ENCODE measurements at regions not wholly inside any gene's neighbourhood (a gene's known extent, or its start where the extent isn't known, plus 50 kb on each side); places are given as distances from the start of the nearest gene placed in this dataset.

DNA sequence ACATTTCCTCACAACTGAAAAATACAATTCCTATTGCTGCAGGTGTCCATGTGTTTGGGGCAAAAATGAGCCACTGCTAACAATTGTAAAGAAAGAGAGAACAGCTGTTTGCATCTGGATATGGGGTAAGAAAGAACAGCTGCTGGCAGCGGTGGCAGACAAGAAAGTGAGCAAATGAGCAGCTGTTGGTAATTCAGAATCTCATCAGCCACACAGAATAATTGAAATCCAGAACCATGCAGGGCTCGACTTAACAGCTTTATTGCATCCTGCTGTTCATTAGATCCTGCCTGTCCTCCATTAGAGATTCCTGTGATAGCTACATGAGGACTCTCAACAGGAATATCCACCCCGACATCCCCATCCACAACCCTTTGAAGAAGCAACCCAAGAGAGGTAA is 62.5 kb upstream of the TSPAN8 start:
- no peaks in the 10 kb centered on the region for H3K36me3 ChIP-seq (ENCODE audit: control insufficient read depth, insufficient read depth, low read length)
- H3K9me3 ChIP-seq (ENCODE audit: control insufficient read depth, insufficient read depth, low read depth, low read length): no peaks in the 10 kb centered on the region
- no peak overlapping the region for H3K27ac ChIP-seq (ENCODE audit: insufficient read depth, low read length)
- TF ChIP-seq, protein P1, sequence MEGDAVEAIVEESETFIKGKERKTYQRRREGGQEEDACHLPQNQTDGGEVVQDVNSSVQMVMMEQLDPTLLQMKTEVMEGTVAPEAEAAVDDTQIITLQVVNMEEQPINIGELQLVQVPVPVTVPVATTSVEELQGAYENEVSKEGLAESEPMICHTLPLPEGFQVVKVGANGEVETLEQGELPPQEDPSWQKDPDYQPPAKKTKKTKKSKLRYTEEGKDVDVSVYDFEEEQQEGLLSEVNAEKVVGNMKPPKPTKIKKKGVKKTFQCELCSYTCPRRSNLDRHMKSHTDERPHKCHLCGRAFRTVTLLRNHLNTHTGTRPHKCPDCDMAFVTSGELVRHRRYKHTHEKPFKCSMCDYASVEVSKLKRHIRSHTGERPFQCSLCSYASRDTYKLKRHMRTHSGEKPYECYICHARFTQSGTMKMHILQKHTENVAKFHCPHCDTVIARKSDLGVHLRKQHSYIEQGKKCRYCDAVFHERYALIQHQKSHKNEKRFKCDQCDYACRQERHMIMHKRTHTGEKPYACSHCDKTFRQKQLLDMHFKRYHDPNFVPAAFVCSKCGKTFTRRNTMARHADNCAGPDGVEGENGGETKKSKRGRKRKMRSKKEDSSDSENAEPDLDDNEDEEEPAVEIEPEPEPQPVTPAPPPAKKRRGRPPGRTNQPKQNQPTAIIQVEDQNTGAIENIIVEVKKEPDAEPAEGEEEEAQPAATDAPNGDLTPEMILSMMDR (conservative IDR thresholded peaks at IDR 0.05 in 1 of 2, IDR thresholded peaks at IDR 0.05 in 1 of 2; ENCODE audit: low read depth in 1 of 2, low read length in 2 of 2): no peak
- no peak for TF ChIP-seq EZH2 (IDR thresholded peaks at IDR 0.05; ENCODE audit: low read length, missing control alignments)
- DNase-seq (ENCODE audit: low read depth in 2 of 2): no peak
- H3K79me2 ChIP-seq (ENCODE audit: control insufficient read depth, insufficient read depth, low read length): no peaks in the 10 kb centered on the region
- no peaks in the 10 kb centered on the region for H3K27me3 ChIP-seq (ENCODE audit: control insufficient read depth, insufficient read depth, low read length)
- H2AFZ ChIP-seq (ENCODE audit: low read length): no peak overlapping the region
- H3K4me3 ChIP-seq (replicated peaks in 1 of 4; ENCODE audit: control extremely low read depth in 1 of 4, insufficient read depth in 1 of 4, low read depth in 3 of 4, low read length in 4 of 4): no peak overlapping the region
- H3K9ac ChIP-seq (ENCODE audit: insufficient read depth, low read length): no peak overlapping the region
- no peak overlapping the region for H3K4me2 ChIP-seq (ENCODE audit: extremely low read depth, insufficient read depth, low read length)
- H3K4me1 ChIP-seq (ENCODE audit: control insufficient read depth, extremely low read depth, insufficient read depth, low read length): no peaks in the 10 kb centered on the region
- H4K20me1 ChIP-seq (ENCODE audit: control insufficient read depth, extremely low read depth, insufficient read depth, low read length): no peaks in the 10 kb centered on the region

GRCh38 chr12:71219224-71219623 is 61.4 kb upstream of the TSPAN8 start:
- TF ChIP-seq EZH2 (IDR thresholded peaks at IDR 0.05; ENCODE audit: low read length, missing control alignments): no peak
- TF ChIP-seq, protein P1 (conservative IDR thresholded peaks at IDR 0.05 in 1 of 2, IDR thresholded peaks at IDR 0.05 in 1 of 2; ENCODE audit: low read depth in 1 of 2, low read length in 2 of 2): no peak

DNA sequence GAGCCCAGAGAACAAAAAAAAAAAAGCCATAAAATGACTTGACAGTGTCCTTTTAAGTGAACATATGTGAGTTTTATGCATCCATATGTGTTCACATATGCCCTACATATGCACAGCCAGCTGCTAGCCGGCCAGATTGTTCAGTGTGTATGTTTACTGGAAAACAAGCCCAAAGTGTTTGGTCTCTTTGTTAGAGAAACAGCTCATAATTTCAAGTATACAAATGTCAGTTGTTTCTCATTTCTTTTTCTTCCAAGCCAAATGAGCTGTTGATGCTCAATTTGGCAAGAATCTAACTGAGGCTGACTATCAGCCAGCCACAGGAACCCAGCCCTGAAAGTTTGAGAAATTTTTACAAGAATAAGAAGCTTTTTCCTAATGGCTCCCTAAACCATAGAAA is 60.8 kb upstream of the TSPAN8 start:
- Histone ChIP-seq H3K4me3 (replicated peaks in 1 of 4; ENCODE audit: control extremely low read depth in 1 of 4, insufficient read depth in 1 of 4, low read depth in 3 of 4, low read length in 4 of 4) (no peak overlapping the region), H3K79me2 (ENCODE audit: control insufficient read depth, insufficient read depth, low read length) (no peaks in the 10 kb centered on the region), H3K27ac (ENCODE audit: insufficient read depth, low read length) (no peak overlapping the region), H3K36me3 (ENCODE audit: control insufficient read depth, insufficient read depth, low read length) (no peaks in the 10 kb centered on the region), H2AFZ (ENCODE audit: low read length) (no peak overlapping the region), H3K9me3 (ENCODE audit: control insufficient read depth, insufficient read depth, low read depth, low read length) (no peaks in the 10 kb centered on the region), H4K20me1 (ENCODE audit: control insufficient read depth, extremely low read depth, insufficient read depth, low read length) (no peaks in the 10 kb centered on the region), H3K4me1 (ENCODE audit: control insufficient read depth, extremely low read depth, insufficient read depth, low read length) (no peaks in the 10 kb centered on the region), H3K27me3 (ENCODE audit: control insufficient read depth, insufficient read depth, low read length) (no peaks in the 10 kb centered on the region), H3K4me2 (ENCODE audit: extremely low read depth, insufficient read depth, low read length) (no peak overlapping the region), H3K9ac (ENCODE audit: insufficient read depth, low read length) (no peak overlapping the region)
- DNase-seq (ENCODE audit: low read depth in 2 of 2): no peak
- TF ChIP-seq EZH2 (IDR thresholded peaks at IDR 0.05; ENCODE audit: low read length, missing control alignments): no peak
- TF ChIP-seq, protein P1 (conservative IDR thresholded peaks at IDR 0.05 in 1 of 2, IDR thresholded peaks at IDR 0.05 in 1 of 2; ENCODE audit: low read depth in 1 of 2, low read length in 2 of 2): no peak

More at GRCh38 chr12:71219224-71219623, 61.4 kb upstream of the TSPAN8 start:
- H3K36me3 ChIP-seq (ENCODE audit: control insufficient read depth, insufficient read depth, low read length): no peaks in the 10 kb centered on the region
- no peak for DNase-seq (ENCODE audit: low read depth in 2 of 2)
- no peaks in the 10 kb centered on the region for H3K27me3 ChIP-seq (ENCODE audit: control insufficient read depth, insufficient read depth, low read length)
- no peak overlapping the region for H3K9ac ChIP-seq (ENCODE audit: insufficient read depth, low read length)
- no peaks in the 10 kb centered on the region for H3K9me3 ChIP-seq (ENCODE audit: control insufficient read depth, insufficient read depth, low read depth, low read length)
- H3K4me3 ChIP-seq (replicated peaks in 1 of 4; ENCODE audit: control extremely low read depth in 1 of 4, insufficient read depth in 1 of 4, low read depth in 3 of 4, low read length in 4 of 4): no peak overlapping the region
- no peaks in the 10 kb centered on the region for H3K4me1 ChIP-seq (ENCODE audit: control insufficient read depth, extremely low read depth, insufficient read depth, low read length)
- H3K4me2 ChIP-seq (ENCODE audit: extremely low read depth, insufficient read depth, low read length): no peak overlapping the region
- H3K79me2 ChIP-seq (ENCODE audit: control insufficient read depth, insufficient read depth, low read length): no peaks in the 10 kb centered on the region
- no peak overlapping the region for H2AFZ ChIP-seq (ENCODE audit: low read length)
- no peak overlapping the region for H3K27ac ChIP-seq (ENCODE audit: insufficient read depth, low read length)
- H4K20me1 ChIP-seq (ENCODE audit: control insufficient read depth, extremely low read depth, insufficient read depth, low read length): no peaks in the 10 kb centered on the region

Data from fibroblast of lung (primary cell).